GM19240 (cell line): ENCODE measurements at regions not wholly inside any gene's neighbourhood (a gene's known extent, or its start where the extent isn't known, plus 50 kb on each side); places are given as distances from the start of the nearest gene placed in this dataset.
"Not testable (repeated sequence)": the region's sequence is repeated elsewhere in the genome, so short reads cannot be mapped to it uniquely, and the experiment has no call there.

ENCODE experiments used
- DNase-seq: peaks from one replicate; pipeline ENCODE4 v3.0.0; 2011; ENCODE audit warnings: low spot score; ENCODE audit not compliant: insufficient read length

DNA sequence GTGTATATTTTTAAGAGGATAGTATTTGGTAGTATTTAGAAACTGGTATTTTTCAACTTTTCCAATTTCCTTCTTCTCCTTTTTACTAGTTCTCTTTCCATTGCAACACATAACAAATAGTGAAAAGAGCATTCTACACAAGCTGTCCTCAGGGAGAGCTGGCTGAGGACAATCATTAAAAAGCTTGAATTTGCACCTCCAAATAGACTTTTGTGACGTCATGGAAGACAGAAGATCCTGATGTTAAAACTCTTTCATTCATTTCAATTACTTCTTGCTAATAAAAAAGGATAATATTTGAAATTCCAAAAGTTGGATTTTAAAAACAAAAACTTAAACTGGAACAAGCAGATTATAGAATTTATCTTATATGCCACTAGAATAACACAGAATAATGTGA lies 1356.3 kb downstream of the RPIA start:
- not testable (repeated sequence) for DNase-seq

GRCh38 chr2:90052113-90052631 lies 1360.7 kb downstream of the RPIA start:
- DNase-seq: not testable (repeated sequence)

DNA sequence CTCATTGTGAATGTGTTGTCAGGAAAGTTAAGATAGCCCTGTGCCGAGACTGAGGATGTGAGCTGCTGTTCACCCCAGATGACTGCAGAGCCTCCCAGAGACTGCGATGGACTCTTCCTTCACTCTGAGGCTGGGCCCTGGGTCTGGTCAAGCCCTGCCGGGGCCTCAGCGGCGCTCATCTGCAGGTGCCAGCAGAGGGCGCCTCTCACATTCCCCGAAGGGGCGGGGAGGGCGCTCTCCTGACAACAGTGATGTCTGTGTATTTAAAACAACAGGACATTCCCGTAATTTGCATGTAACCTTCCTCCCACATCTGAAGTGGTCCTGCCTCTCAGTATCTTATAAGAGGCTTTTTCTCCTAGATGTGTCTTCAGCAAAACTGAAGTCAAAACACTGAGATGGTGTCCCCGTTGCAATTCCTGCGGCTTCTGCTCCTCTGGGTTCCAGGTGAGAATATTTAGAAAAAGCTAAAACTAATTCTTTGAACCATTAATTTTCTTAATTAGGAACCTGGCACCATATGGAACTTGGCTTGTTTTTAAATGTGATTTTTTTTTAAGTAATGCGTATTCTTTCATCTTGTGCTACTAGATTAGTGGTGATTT lies 1377.9 kb downstream of the RPIA start:
- DNase-seq: no peak

GRCh38 chr2:90076311-90076710 lies 1384.8 kb downstream of the RPIA start:
- no peak for DNase-seq

DNA sequence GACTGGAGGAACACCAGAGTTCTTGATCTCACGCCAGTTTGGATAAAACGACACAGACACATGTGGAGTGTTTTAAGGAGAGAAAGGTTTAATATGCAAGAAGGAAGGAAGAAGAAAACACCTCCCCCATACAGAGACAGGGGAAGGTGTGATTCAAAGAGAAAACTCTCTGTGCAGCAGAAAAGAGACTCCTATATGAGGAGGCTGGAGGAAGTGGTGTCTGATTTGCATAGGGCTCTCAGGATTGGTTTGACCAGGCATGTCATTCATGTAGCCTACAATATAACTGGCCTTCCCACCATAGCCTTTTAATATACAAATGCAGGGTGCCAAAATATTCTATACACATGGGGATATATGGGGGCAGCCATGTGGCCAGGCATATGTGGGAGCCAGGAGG lies 1386.5 kb downstream of the RPIA start:
- DNase-seq: no peak

GRCh38 chr2:90079374-90079773 lies 1387.9 kb downstream of the RPIA start:
- no peak for DNase-seq

GRCh38 chr2:90087792-90088191 lies 1396.3 kb downstream of the RPIA start:
- not testable (repeated sequence) for DNase-seq

DNA sequence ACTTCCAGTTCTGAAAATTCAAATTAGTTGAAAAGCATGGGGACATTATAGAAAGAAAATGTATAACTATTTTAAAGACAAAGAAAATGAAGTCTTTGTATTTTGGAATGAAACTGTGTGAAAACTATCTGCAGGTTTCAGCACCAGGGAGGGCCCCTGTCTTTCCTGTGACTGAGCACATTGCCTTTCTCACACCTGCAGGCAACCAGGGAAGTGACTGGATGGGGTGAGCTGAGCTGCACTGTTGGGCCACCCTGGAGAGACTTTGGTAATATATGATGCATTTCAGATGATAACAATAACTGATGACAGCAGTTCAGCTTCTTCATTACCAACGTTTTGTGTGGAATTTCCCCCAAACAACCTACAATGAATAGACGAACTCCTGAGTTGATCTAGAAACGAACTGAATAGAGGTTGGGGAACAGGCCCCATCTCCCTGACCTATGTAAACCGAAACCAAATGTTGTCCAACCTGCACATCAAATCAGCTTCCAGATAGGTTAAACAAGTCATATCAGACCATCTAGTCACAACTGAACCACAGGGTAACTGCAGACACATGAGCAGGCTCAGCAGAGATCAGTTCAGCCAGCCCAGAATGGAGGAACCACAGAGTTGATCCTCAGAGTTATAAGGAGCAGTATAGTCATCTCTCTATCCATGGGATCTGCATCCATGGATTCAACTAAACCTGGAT lies 1402.2 kb downstream of the RPIA start:
- DNase-seq: not testable (repeated sequence)

DNA sequence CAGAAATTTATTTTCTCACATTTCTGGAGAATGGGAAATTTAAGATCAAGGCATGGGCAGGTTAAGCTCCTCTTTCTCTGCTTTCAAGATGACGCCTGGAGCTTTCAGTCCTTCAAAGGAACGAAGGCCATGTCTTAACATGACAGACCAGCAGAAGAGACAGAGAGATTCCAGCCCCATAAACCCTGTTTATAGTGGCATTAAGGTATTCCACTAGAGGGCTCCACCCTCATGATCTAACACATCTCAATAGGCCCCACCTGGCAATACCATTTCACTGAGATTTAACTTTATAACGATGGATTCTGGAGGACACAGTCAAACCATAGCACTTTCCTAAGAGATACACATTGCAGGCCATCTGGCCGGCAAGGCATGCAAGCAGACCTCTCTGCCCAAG lies 1406.1 kb downstream of the RPIA start:
- DNase-seq: not testable (repeated sequence)

- DNase-seq: not testable (repeated sequence)
Observed at GRCh38 chr2:90105142-90105541, 1413.7 kb downstream of the RPIA start.

- DNase-seq: not testable (repeated sequence)
Observed at GRCh38 chr2:90123409-90123808, 1431.9 kb downstream of the RPIA start.

DNA sequence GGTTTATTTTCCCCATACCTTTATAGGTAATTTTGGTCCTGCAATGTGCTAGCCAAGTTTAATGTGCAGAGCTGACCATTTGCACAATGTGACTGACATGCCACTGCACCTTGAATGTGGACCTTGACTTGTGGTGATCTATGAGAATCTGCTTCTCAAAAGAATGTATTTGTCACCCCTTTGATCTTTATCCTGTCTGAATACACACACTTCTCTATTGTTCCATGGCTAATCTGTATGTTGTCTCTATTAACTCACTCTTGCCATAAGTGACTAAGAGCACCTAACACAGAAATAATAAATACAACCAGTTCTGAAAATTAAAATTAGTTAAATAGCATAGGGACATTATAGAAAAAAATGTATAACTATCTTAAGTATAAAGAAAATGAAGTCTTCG lies 1447.6 kb downstream of the RPIA start:
- not testable (repeated sequence) for DNase-seq

GRCh38 chr2:90141558-90141957 lies 1450.1 kb downstream of the RPIA start:
- DNase-seq: not testable (repeated sequence)

- DNase-seq: not testable (repeated sequence)
Observed at GRCh38 chr2:90151805-90152204, 1460.3 kb downstream of the RPIA start.

DNA sequence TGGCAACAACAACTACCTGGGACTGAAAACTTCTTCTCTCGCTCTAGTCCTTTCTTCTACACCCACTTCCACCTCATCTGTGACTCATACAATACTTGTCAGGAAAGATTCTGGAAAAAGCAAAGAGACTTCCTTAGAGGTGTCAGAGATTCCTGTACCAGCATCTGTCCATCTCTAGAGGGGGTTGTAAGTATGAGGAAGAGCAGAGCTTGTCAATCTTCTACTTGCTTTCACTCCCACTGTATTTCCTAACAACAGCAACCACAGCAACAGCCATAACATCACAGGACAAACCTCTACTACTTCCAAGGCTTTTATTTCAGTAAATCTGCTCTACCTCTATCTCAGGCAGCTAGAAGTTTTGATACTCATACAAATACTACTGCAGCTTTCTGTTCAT lies 1479.5 kb downstream of the RPIA start:
- not testable (repeated sequence) for DNase-seq

DNA sequence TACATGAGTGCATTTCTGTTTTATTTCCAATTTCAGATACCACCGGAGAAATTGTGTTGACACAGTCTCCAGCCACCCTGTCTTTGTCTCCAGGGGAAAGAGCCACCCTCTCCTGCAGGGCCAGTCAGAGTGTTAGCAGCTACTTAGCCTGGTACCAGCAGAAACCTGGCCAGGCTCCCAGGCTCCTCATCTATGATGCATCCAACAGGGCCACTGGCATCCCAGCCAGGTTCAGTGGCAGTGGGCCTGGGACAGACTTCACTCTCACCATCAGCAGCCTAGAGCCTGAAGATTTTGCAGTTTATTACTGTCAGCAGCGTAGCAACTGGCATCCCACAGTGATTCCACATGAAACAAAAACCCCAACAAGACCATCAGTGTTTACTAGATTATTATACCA lies 1481.6 kb downstream of the RPIA start:
- DNase-seq: not testable (repeated sequence)

- DNase-seq: not testable (repeated sequence)
Observed at GRCh38 chr2:90179591-90179990, 1488.1 kb downstream of the RPIA start.

- DNase-seq: peak; percentile 3
Observed at GRCh38 chr2:90207454-90208058, 1516.1 kb downstream of the RPIA start.

DNA sequence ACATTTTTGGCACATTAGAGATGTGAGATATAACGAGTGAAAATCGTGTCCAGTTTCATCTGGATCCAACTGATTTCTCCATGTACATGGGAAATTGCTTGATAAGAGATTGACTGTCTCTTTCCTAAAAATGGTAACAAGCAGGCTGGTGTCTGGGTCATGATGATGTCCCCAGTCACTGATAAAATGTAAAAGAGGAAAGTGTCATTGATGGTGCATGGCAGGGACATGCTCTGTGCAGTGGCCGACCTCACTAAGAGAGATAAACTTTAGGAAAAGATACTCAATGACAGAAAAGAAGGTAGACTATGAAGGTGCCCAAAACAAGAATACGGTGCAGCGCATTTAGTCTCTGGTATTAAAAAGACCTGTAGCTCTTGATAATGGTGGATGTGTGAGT lies 1517.5 kb downstream of the RPIA start:
- DNase-seq: no peak

DNA sequence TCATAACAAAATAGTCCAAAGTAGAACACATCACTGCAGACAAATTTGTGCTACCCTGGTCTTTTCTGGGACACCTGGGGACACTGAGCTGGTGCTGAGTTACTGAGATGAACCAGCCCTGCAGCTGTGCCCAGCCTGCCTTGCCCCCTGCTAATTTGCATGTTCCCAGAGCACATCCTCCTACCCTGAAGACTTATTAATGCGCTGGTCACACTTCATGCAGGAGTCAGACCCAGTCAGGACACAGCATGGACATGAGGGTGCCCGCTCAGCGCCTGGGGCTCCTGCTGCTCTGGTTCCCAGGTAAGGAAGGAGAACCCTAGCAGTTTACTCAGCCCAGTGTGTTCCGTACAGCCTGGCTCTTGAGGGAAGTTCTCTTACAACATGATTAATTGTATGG lies 1518.3 kb downstream of the RPIA start:
- no peak for DNase-seq

GRCh38 chr2:90215880-90216279 lies 1524.4 kb downstream of the RPIA start:
- not testable (repeated sequence) for DNase-seq

GRCh38 chr2:90216801-90217200 lies 1525.3 kb downstream of the RPIA start:
- not testable (repeated sequence) for DNase-seq
